ENCODE measurements at regions not wholly inside any gene's neighbourhood (a gene's known extent, or its start where the extent isn't known, plus 50 kb on each side); places are given as distances from the start of the nearest gene placed in this dataset.

- Mint-ChIP-seq H3K4me3 (ENCODE audit: unreplicated experiment) (no peak overlapping the region), H3K27ac (ENCODE audit: unreplicated experiment) (no peak overlapping the region), H3K4me1 (ENCODE audit: unreplicated experiment) (no peaks in the 10 kb centered on the region), H3K36me3 (ENCODE audit: low read depth, unreplicated experiment) (no peaks in the 10 kb centered on the region), H3K27me3 (ENCODE audit: unreplicated experiment) (no peaks in the 10 kb centered on the region), H3K9me3 (ENCODE audit: unreplicated experiment) (no peaks in the 10 kb centered on the region)
- no peak for TF ChIP-seq CTCF (IDR thresholded peaks at IDR 0.05; ENCODE audit: unreplicated experiment)
- DNase-seq (ENCODE audit: low spot score) = no peak
Measured at GRCh38 chr14:25955772-25956171, 642.1 kb downstream of the NOVA1 start.

GRCh38 chr14:25953532-25954139 lies 644.2 kb downstream of the NOVA1 start:
- no peak for DNase-seq (ENCODE audit: low spot score)
- no peak overlapping the region for H3K4me3 Mint-ChIP-seq (ENCODE audit: unreplicated experiment)
- TF ChIP-seq CTCF (IDR thresholded peaks at IDR 0.05; ENCODE audit: unreplicated experiment) = no peak
- H3K27me3 Mint-ChIP-seq (ENCODE audit: unreplicated experiment) = no peaks in the 10 kb centered on the region
- no peaks in the 10 kb centered on the region for H3K36me3 Mint-ChIP-seq (ENCODE audit: low read depth, unreplicated experiment)
- H3K4me1 Mint-ChIP-seq (ENCODE audit: unreplicated experiment) = no peaks in the 10 kb centered on the region
- no peaks in the 10 kb centered on the region for H3K9me3 Mint-ChIP-seq (ENCODE audit: unreplicated experiment)
- no peak overlapping the region for H3K27ac Mint-ChIP-seq (ENCODE audit: unreplicated experiment)

DNA sequence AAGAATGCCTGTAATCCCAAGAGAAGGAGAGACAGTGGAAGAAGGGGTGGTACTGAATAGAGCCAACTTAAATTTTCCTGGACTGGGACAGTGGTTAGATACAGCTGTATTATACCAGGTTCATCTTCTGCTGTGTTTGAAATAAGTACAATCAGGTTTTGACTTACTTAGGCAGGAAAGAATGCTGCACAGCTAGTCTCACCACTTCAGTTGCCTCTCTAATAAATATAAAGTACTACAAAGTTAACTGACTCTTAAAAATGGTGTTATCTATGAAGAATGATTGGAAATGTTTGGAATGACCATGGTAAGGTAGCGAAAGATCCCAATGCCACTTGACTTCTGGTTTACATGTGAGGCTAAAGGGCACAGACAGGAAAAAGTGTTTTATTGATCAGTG lies 652.1 kb downstream of the NOVA1 start:
- no peaks in the 10 kb centered on the region for H3K9me3 Mint-ChIP-seq (ENCODE audit: unreplicated experiment)
- H3K4me3 Mint-ChIP-seq (ENCODE audit: unreplicated experiment) = no peak overlapping the region
- no peaks in the 10 kb centered on the region for H3K4me1 Mint-ChIP-seq (ENCODE audit: unreplicated experiment)
- H3K27ac Mint-ChIP-seq (ENCODE audit: unreplicated experiment) = no peak overlapping the region
- no peaks in the 10 kb centered on the region for H3K36me3 Mint-ChIP-seq (ENCODE audit: low read depth, unreplicated experiment)
- DNase-seq (ENCODE audit: low spot score) = no peak
- TF ChIP-seq CTCF (IDR thresholded peaks at IDR 0.05; ENCODE audit: unreplicated experiment) = no peak
- H3K27me3 Mint-ChIP-seq (ENCODE audit: unreplicated experiment) = peaks cover 2% of the 10 kb centered on the region

- Mint-ChIP-seq H3K27me3 (ENCODE audit: unreplicated experiment) (peaks cover 2% of the 10 kb centered on the region), H3K9me3 (ENCODE audit: unreplicated experiment) (no peaks in the 10 kb centered on the region), H3K27ac (ENCODE audit: unreplicated experiment) (no peak overlapping the region), H3K4me1 (ENCODE audit: unreplicated experiment) (no peaks in the 10 kb centered on the region), H3K4me3 (ENCODE audit: unreplicated experiment) (no peak overlapping the region), H3K36me3 (ENCODE audit: low read depth, unreplicated experiment) (no peaks in the 10 kb centered on the region)
- no peak for TF ChIP-seq CTCF (IDR thresholded peaks at IDR 0.05; ENCODE audit: unreplicated experiment)
- no peak for DNase-seq (ENCODE audit: low spot score)
Measured at GRCh38 chr14:25944020-25944419, 653.8 kb downstream of the NOVA1 start.

DNA sequence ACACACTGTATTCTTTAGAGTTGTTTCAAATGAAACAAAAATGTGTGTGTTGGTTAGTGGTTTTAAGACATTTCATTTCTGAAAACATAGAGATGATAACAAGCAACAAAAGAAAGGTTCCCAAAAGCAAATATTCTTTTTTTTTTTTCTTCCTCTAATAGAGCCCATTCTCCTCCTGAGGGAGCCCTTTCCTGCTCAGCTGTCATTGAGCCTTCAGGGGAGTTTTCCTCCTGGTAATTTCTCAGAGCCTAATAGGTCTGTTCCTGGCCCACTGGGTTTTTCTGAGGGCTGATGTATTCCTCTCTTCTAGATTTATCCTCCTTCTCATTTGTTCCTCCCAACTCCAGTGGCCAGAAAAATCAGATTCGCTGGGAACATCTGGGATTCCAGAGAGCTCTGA lies 654.5 kb downstream of the NOVA1 start:
- Mint-ChIP-seq H3K36me3 (ENCODE audit: low read depth, unreplicated experiment) (no peaks in the 10 kb centered on the region), H3K4me3 (ENCODE audit: unreplicated experiment) (no peak overlapping the region), H3K9me3 (ENCODE audit: unreplicated experiment) (no peaks in the 10 kb centered on the region), H3K4me1 (ENCODE audit: unreplicated experiment) (no peaks in the 10 kb centered on the region), H3K27me3 (ENCODE audit: unreplicated experiment) (peaks cover 2% of the 10 kb centered on the region), H3K27ac (ENCODE audit: unreplicated experiment) (no peak overlapping the region)
- TF ChIP-seq CTCF (IDR thresholded peaks at IDR 0.05; ENCODE audit: unreplicated experiment) = no peak
- DNase-seq (ENCODE audit: low spot score) = no peak

Data from endothelial cell (in vitro differentiated cells).